Keratinocyte (primary cell): ENCODE measurements at regions not wholly inside any gene's neighbourhood (a gene's known extent, or its start where the extent isn't known, plus 50 kb on each side); places are given as distances from the start of the nearest gene placed in this dataset.

Source experiments
- DNase-seq: peaks from one replicate; pipeline ENCODE4 v3.0.0-alpha.2; 2011; ENCODE audit warnings: low read depth, missing footprints, low spot score
- FAIRE-seq: peaks from 2 replicates; lab custom pipeline; 2011; peaks lifted over from hg19 to GRCh38; lab: Jason Lieb, UNC
- H2AFZ ChIP-seq: 2 replicates; pipeline ENCODE4 v1.6.0; 2012; ENCODE audit warnings: low read length, control low read depth, inconsistent platforms; ENCODE audit not compliant: control insufficient read depth
- H3K27ac ChIP-seq: 2 replicates; pipeline ENCODE4 v1.5.1; 2011; ENCODE audit warnings: low read length; ENCODE audit not compliant: control insufficient read depth, insufficient read depth
- H3K27me3 ChIP-seq: 3 replicates; pipeline ENCODE4 v1.6.0; 2011; ENCODE audit warnings: low read length; ENCODE audit not compliant: control insufficient read depth, insufficient read depth; ENCODE audit errors: extremely low read depth
- H3K36me3 ChIP-seq, 2 experiments: 2 replicates in 1 of 2; 3 replicates in 1 of 2; pipeline ENCODE4 v1.5.1; 2011; ENCODE audit warnings: low read length in 2 of 2, mild to moderate bottlenecking in 1 of 2; ENCODE audit not compliant: control insufficient read depth in 2 of 2, insufficient read depth in 2 of 2; ENCODE audit errors: extremely low read depth in 1 of 2
- H3K4me1 ChIP-seq: 3 replicates; pipeline ENCODE4 v1.5.1; 2011; ENCODE audit warnings: low read length; ENCODE audit not compliant: control insufficient read depth, insufficient read depth; ENCODE audit errors: extremely low read depth
- H3K4me2 ChIP-seq: 3 replicates; pipeline ENCODE4 v1.6.0; 2011; ENCODE audit warnings: low read depth, low read length; ENCODE audit not compliant: control insufficient read depth, insufficient read depth; ENCODE audit errors: extremely low read depth
- H3K4me3 ChIP-seq, 3 experiments: fragments of 200-600 bp in 1 of 3; sonication (generic) in 1 of 3; 2 replicates in 2 of 3; 3 replicates in 1 of 3; pipeline ENCODE4 v1.5.1; 2011 to 2016; ENCODE audit warnings: low read length in 3 of 3, mild to moderate bottlenecking in 3 of 3, control low read depth in 2 of 3, inconsistent platforms in 1 of 3, low read depth in 1 of 3, mixed read lengths in 1 of 3, mixed run types in 1 of 3, moderate library complexity in 1 of 3; ENCODE audit not compliant: control insufficient read depth in 2 of 3, insufficient read depth in 2 of 3; ENCODE audit errors: extremely low read depth in 1 of 3
- H3K79me2 ChIP-seq: 2 replicates; pipeline ENCODE4 v1.6.0; 2012; ENCODE audit warnings: low read length; ENCODE audit not compliant: control insufficient read depth, insufficient read depth
- H3K9ac ChIP-seq: 3 replicates; pipeline ENCODE4 v1.6.0; 2011; ENCODE audit warnings: low read length; ENCODE audit not compliant: control insufficient read depth, insufficient read depth; ENCODE audit errors: extremely low read depth
- H3K9me1 ChIP-seq: 3 replicates; pipeline ENCODE4 v1.6.0; 2011; ENCODE audit warnings: low read length; ENCODE audit not compliant: control insufficient read depth, insufficient read depth; ENCODE audit errors: extremely low read depth
- H3K9me3 ChIP-seq: 2 replicates; pipeline ENCODE4 v1.5.1; 2012; ENCODE audit warnings: low read depth, low read length; ENCODE audit not compliant: control insufficient read depth
- H4K20me1 ChIP-seq: 3 replicates; pipeline ENCODE4 v1.6.0; 2011; ENCODE audit warnings: low read length; ENCODE audit not compliant: control insufficient read depth, insufficient read depth; ENCODE audit errors: extremely low read depth
- CTCF ChIP-seq, 3 experiments: IDR thresholded peaks in 1 of 3; conservative IDR thresholded peaks in 1 of 3; optimal IDR thresholded peaks in 1 of 3; 2 replicates in 2 of 3; 3 replicates in 1 of 3; pipeline versions ENCODE3 to v1.5.1; 2011; ENCODE audit warnings: low read length in 3 of 3, mild to moderate bottlenecking in 3 of 3, moderate library complexity in 2 of 3, control low read depth in 1 of 3, inconsistent platforms in 1 of 3; ENCODE audit not compliant: insufficient read depth in 2 of 3; ENCODE audit errors: extremely low read depth in 1 of 3
- EZH2 ChIP-seq: IDR thresholded peaks from one replicate; pipeline ENCODE4 v1.6.1; 2012; ENCODE audit warnings: inconsistent platforms, mild to moderate bottlenecking, low read length, moderate library complexity
- dilution Hi-C: fragments of 300-500 bp; cut with MboI; formaldehyde crosslinking; loops from one replicate; pipeline ENCODE4 v1.7.0; 2020; ENCODE audit warnings: low sequenced_read_pairs; ENCODE audit not compliant: extremely low pct_ligation_motif_present

GRCh38 chr1:241413386-241413785 is 56.4 kb upstream of the RGS7 start:
- Histone ChIP-seq H3K79me2 (no peaks in the 10 kb centered on the region), H3K4me3 (no peak overlapping the region), H3K9me3 (no peaks in the 10 kb centered on the region), H3K27me3 (no peaks in the 10 kb centered on the region), H3K4me2 (no peak overlapping the region), H4K20me1 (no peaks in the 10 kb centered on the region), H3K9ac (no peak overlapping the region), H3K9me1 (no peaks in the 10 kb centered on the region), H3K36me3 (no peaks in the 10 kb centered on the region), H3K4me1 (no peaks in the 10 kb centered on the region), H2AFZ (no peak overlapping the region), H3K27ac (no peak overlapping the region)
- FAIRE-seq (no peak), DNase-seq (no peak)
- TF ChIP-seq CTCF (optimal IDR thresholded peaks at IDR 0.05 in 1 of 3, IDR thresholded peaks at IDR 0.05 in 1 of 3, conservative IDR thresholded peaks at IDR 0.05 in 1 of 3; ENCODE audit: extremely low read depth in 1 of 3, insufficient read depth in 2 of 3, low read length in 3 of 3) (no peak), EZH2 (no peak)
- dilution Hi-C loops, result no loop called here

GRCh38 chr1:241412646-241413045 is 55.6 kb upstream of the RGS7 start:
- FAIRE-seq (no peak), DNase-seq (no peak)
- H3K4me1 ChIP-seq, result no peaks in the 10 kb centered on the region
- H2AFZ ChIP-seq, result no peak overlapping the region
- no peak overlapping the region for H3K4me3 ChIP-seq
- no peak overlapping the region for H3K4me2 ChIP-seq
- no peaks in the 10 kb centered on the region for H3K27me3 ChIP-seq
- no peaks in the 10 kb centered on the region for H3K79me2 ChIP-seq
- H3K9me3 ChIP-seq, result no peaks in the 10 kb centered on the region
- no peaks in the 10 kb centered on the region for H3K9me1 ChIP-seq
- no peaks in the 10 kb centered on the region for H4K20me1 ChIP-seq
- H3K36me3 ChIP-seq, result no peaks in the 10 kb centered on the region
- no peak for TF ChIP-seq CTCF (optimal IDR thresholded peaks at IDR 0.05 in 1 of 3, IDR thresholded peaks at IDR 0.05 in 1 of 3, conservative IDR thresholded peaks at IDR 0.05 in 1 of 3; ENCODE audit: extremely low read depth in 1 of 3, insufficient read depth in 2 of 3, low read length in 3 of 3)
- TF ChIP-seq EZH2, result no peak
- H3K9ac ChIP-seq, result no peak overlapping the region
- dilution Hi-C loops, result no loop called here
- no peak overlapping the region for H3K27ac ChIP-seq
